Neuronal stem cell (in vitro differentiated cells): ENCODE measurements at regions not wholly inside any gene's neighbourhood (a gene's known extent, or its start where the extent isn't known, plus 50 kb on each side); places are given as distances from the start of the nearest gene placed in this dataset.

Experiments
- DNase-seq: peaks from one replicate; pipeline ENCODE4 v3.0.0-alpha.2; 2013; ENCODE audit warnings: low spot score
- H2AFZ ChIP-seq: one replicate; pipeline ENCODE4 v1.6.1; 2013; ENCODE audit warnings: mild to moderate bottlenecking, low read length, inconsistent platforms
- H2AK5ac ChIP-seq: 2 replicates; pipeline ENCODE4 v1.6.1; 2013; ENCODE audit warnings: low read depth, mild to moderate bottlenecking, inconsistent platforms, low read length, moderate library complexity, mixed read lengths
- H2BK120ac ChIP-seq: 2 replicates; pipeline ENCODE4 v1.6.1; 2013; ENCODE audit warnings: low read depth, mild to moderate bottlenecking, inconsistent platforms, low read length, moderate library complexity, mixed read lengths
- H2BK12ac ChIP-seq: one replicate; pipeline ENCODE4 v1.6.1; 2013; ENCODE audit warnings: low read length, inconsistent platforms
- H2BK15ac ChIP-seq: 2 replicates; pipeline ENCODE4 v1.6.1; 2013; ENCODE audit warnings: mild to moderate bottlenecking, low read length, inconsistent platforms, mixed read lengths
- H2BK5ac ChIP-seq: one replicate; pipeline ENCODE4 v1.6.1; 2013; ENCODE audit warnings: inconsistent platforms, mild to moderate bottlenecking, low read length, moderate library complexity
- H3K14ac ChIP-seq: one replicate; pipeline ENCODE4 v1.6.1; 2013; ENCODE audit warnings: low read length, inconsistent platforms
- H3K18ac ChIP-seq: 2 replicates; pipeline ENCODE4 v1.6.1; 2013; ENCODE audit warnings: low read length, inconsistent platforms
- H3K23ac ChIP-seq: 2 replicates; pipeline ENCODE4 v1.6.1; 2013; ENCODE audit warnings: low read depth, mild to moderate bottlenecking, mixed read lengths, low read length, inconsistent platforms; ENCODE audit not compliant: poor library complexity
- H3K27ac ChIP-seq: replicated peaks from 3 replicates; pipeline ENCODE4 v1.5.1; 2013; ENCODE audit warnings: low read length, inconsistent platforms
- H3K27me3 ChIP-seq, 3 experiments: 2 replicates each; pipeline ENCODE4 v1.6.1; 2013; ENCODE audit warnings: low read length in 3 of 3, mild to moderate bottlenecking in 2 of 3, inconsistent platforms in 1 of 3, low read depth in 1 of 3, mixed read lengths in 1 of 3, moderate library complexity in 1 of 3; ENCODE audit not compliant: control insufficient read depth in 3 of 3, insufficient read depth in 3 of 3
- H3K36me3 ChIP-seq, 2 donors: replicated peaks in 1 of 2; 2 replicates each; pipeline ENCODE4 v1.6.1; 2013; ENCODE audit warnings: low read length in 2 of 2; ENCODE audit not compliant: control insufficient read depth in 2 of 2, insufficient read depth in 2 of 2
- H3K4ac ChIP-seq: 2 replicates; pipeline ENCODE4 v1.6.1; 2013; ENCODE audit warnings: inconsistent platforms, mild to moderate bottlenecking, low read length, moderate library complexity
- H3K4me1 ChIP-seq, 2 donors: 1 replicate in 1 of 2; 2 replicates in 1 of 2; pipeline ENCODE4 v1.6.1; 2013; ENCODE audit warnings: low read length in 2 of 2, low read depth in 1 of 2; ENCODE audit not compliant: control insufficient read depth in 2 of 2, insufficient read depth in 1 of 2
- H3K4me2 ChIP-seq: one replicate; pipeline ENCODE4 v1.6.1; 2013; ENCODE audit warnings: mild to moderate bottlenecking, low read length, inconsistent platforms; ENCODE audit not compliant: insufficient read depth, poor library complexity, severe bottlenecking
- H3K4me3 ChIP-seq, 2 donors: 2 replicates each; pipeline ENCODE4 v1.5.1; 2013; ENCODE audit warnings: low read length in 2 of 2, mild to moderate bottlenecking in 2 of 2, inconsistent platforms in 1 of 2, moderate library complexity in 1 of 2
- H3K79me1 ChIP-seq: one replicate; pipeline ENCODE4 v1.6.1; 2013; ENCODE audit warnings: low read depth, mild to moderate bottlenecking, inconsistent platforms, low read length, moderate library complexity
- H3K9ac ChIP-seq: one replicate; pipeline ENCODE4 v1.6.1; 2013; ENCODE audit warnings: mild to moderate bottlenecking, low read depth, low read length, inconsistent platforms; ENCODE audit not compliant: poor library complexity
- H3K9me3 ChIP-seq, 2 donors: replicated peaks in 1 of 2; 2 replicates each; pipeline versions ENCODE3 to v1.6.1; 2013; ENCODE audit warnings: low read length in 2 of 2, mild to moderate bottlenecking in 2 of 2, inconsistent platforms in 1 of 2, low read depth in 1 of 2, mixed read lengths in 1 of 2, moderate library complexity in 1 of 2; ENCODE audit not compliant: control insufficient read depth in 2 of 2, insufficient read depth in 1 of 2
- H4K8ac ChIP-seq: one replicate; pipeline ENCODE4 v1.6.1; 2013; ENCODE audit warnings: low read depth, mild to moderate bottlenecking, inconsistent platforms, low read length, moderate library complexity
- H4K91ac ChIP-seq: one replicate; pipeline ENCODE4 v1.6.1; 2013; ENCODE audit warnings: low read length, low read depth, mild to moderate bottlenecking, inconsistent platforms; ENCODE audit not compliant: poor library complexity
- WGBS, 2 donors: extraction: QIAGEN DNeasy Blood & Tissue Kit; methylation state at CpG; one replicate each; pipeline ENCODE4 v1.1.7; 2013; ENCODE audit warnings: missing lambda C conversion rate in 2 of 2, mixed read lengths in 1 of 2; ENCODE audit not compliant: insufficient read length in 2 of 2, insufficient replicate concordance in 1 of 2; ENCODE audit errors: extremely low coverage in 2 of 2; 5-methylcytosine and 5-hydroxymethylcytosine counted together

GRCh38 chr2:3075316-3075990 lies 302.2 kb downstream of the EIPR1 start:
- H3K4me3 ChIP-seq = no peak overlapping the region
- no peak overlapping the region for H2AFZ ChIP-seq
- no peak overlapping the region for H3K23ac ChIP-seq
- H3K4me1 ChIP-seq = peaks cover 14 to 22% of the 10 kb centered on the region in 2 donors
- no peak overlapping the region for H2BK12ac ChIP-seq
- no peak overlapping the region for H4K91ac ChIP-seq
- H3K36me3 ChIP-seq = no peaks in the 10 kb centered on the region
- no CpG with 5 or more reads among the region's 11 CpGs for WGBS, 2 donors
- H2AK5ac ChIP-seq = no peak overlapping the region
- H3K79me1 ChIP-seq = no peaks in the 10 kb centered on the region
- H3K27ac ChIP-seq = no peak overlapping the region
- no peak overlapping the region for H2BK15ac ChIP-seq
- no peak overlapping the region for H3K4me2 ChIP-seq
- H2BK120ac ChIP-seq = no peak overlapping the region
- H3K9ac ChIP-seq = no peak overlapping the region
- H3K27me3 ChIP-seq = no peaks in the 10 kb centered on the region
- peaks cover 0 to 3% of the 10 kb centered on the region in 2 donors for H3K9me3 ChIP-seq
- no peak overlapping the region for H3K4ac ChIP-seq
- H2BK5ac ChIP-seq = no peak overlapping the region
- H4K8ac ChIP-seq = no peak overlapping the region
- H3K14ac ChIP-seq = no peak overlapping the region
- no peak for DNase-seq
- H3K18ac ChIP-seq = peak overlapping the region; percentile 21

GRCh38 chr2:3073704-3074103 lies 303.9 kb downstream of the EIPR1 start:
- Histone ChIP-seq H2BK120ac (no peak overlapping the region), H3K9ac (no peak overlapping the region), H3K14ac (no peak overlapping the region), H3K36me3 (no peaks in the 10 kb centered on the region), H2AK5ac (no peak overlapping the region), H2AFZ (no peak overlapping the region), H3K4ac (no peak overlapping the region), H2BK12ac (no peak overlapping the region), H3K4me2 (no peak overlapping the region), H3K79me1 (no peaks in the 10 kb centered on the region), H3K23ac (no peak overlapping the region), H3K18ac (no peak overlapping the region), H2BK15ac (no peak overlapping the region), H3K9me3 (peaks cover 0 to 3% of the 10 kb centered on the region in 2 donors), H2BK5ac (no peak overlapping the region), H4K8ac (no peak overlapping the region), H3K27ac (no peak overlapping the region), H3K27me3 (no peaks in the 10 kb centered on the region), H4K91ac (no peak overlapping the region), H3K4me3 (no peak overlapping the region), H3K4me1 (peaks cover 14 to 22% of the 10 kb centered on the region in 2 donors)
- no CpG with 5 or more reads among the region's 14 CpGs for WGBS, 2 donors
- DNase-seq = no peak

GRCh38 chr2:3073041-3073595 lies 304.5 kb downstream of the EIPR1 start:
- no peaks in the 10 kb centered on the region for H3K27me3 ChIP-seq
- H3K9me3 ChIP-seq = peaks cover 0 to 3% of the 10 kb centered on the region in 2 donors
- H3K14ac ChIP-seq = no peak overlapping the region
- H2BK12ac ChIP-seq = no peak overlapping the region
- H2AFZ ChIP-seq = no peak overlapping the region
- no peak overlapping the region for H3K4ac ChIP-seq
- no peak overlapping the region for H2AK5ac ChIP-seq
- peaks cover 14 to 22% of the 10 kb centered on the region in 2 donors for H3K4me1 ChIP-seq
- H2BK15ac ChIP-seq = no peak overlapping the region
- no peak overlapping the region for H4K91ac ChIP-seq
- H3K4me2 ChIP-seq = no peak overlapping the region
- DNase-seq = no peak
- no CpG with 5 or more reads among the region's 13 CpGs for WGBS, 2 donors
- H3K23ac ChIP-seq = no peak overlapping the region
- no peak overlapping the region for H4K8ac ChIP-seq
- H3K9ac ChIP-seq = no peak overlapping the region
- H3K79me1 ChIP-seq = no peaks in the 10 kb centered on the region
- H3K36me3 ChIP-seq = no peaks in the 10 kb centered on the region
- H3K4me3 ChIP-seq = no peak overlapping the region
- H2BK5ac ChIP-seq = no peak overlapping the region
- no peak overlapping the region for H3K27ac ChIP-seq
- peak overlapping the region; percentile 5 for H3K18ac ChIP-seq
- H2BK120ac ChIP-seq = no peak overlapping the region

- no peak overlapping the region for H3K27ac ChIP-seq
- H3K27me3 ChIP-seq = no peaks in the 10 kb centered on the region
- H4K8ac ChIP-seq = no peak overlapping the region
- H2AK5ac ChIP-seq = no peak overlapping the region
- H2BK15ac ChIP-seq = no peak overlapping the region
- no peak overlapping the region for H2BK120ac ChIP-seq
- no peak overlapping the region for H4K91ac ChIP-seq
- no peak overlapping the region for H3K14ac ChIP-seq
- no peak overlapping the region for H2BK12ac ChIP-seq
- H3K4me3 ChIP-seq = no peak overlapping the region
- no peak for DNase-seq
- H3K79me1 ChIP-seq = no peaks in the 10 kb centered on the region
- H3K9ac ChIP-seq = no peak overlapping the region
- WGBS, 2 donors = no CpG with 5 or more reads among the region's 10 CpGs
- no peak overlapping the region for H3K23ac ChIP-seq
- H3K9me3 ChIP-seq = peaks cover 0 to 3% of the 10 kb centered on the region in 2 donors
- H2BK5ac ChIP-seq = no peak overlapping the region
- H3K4me1 ChIP-seq = peaks cover 8 to 11% of the 10 kb centered on the region in 2 donors
- no peak overlapping the region for H3K4me2 ChIP-seq
- no peak overlapping the region for H3K4ac ChIP-seq
- no peak overlapping the region for H3K18ac ChIP-seq
- H3K36me3 ChIP-seq = no peaks in the 10 kb centered on the region
- H2AFZ ChIP-seq = no peak overlapping the region
These were observed 305.8 kb downstream of the EIPR1 start for GRCh38 chr2:3071685-3072263.
